WTC11 (cell line): ENCODE measurements at regions not wholly inside any gene's neighbourhood (a gene's known extent, or its start where the extent isn't known, plus 50 kb on each side); places are given as distances from the start of the nearest gene placed in this dataset.
A peak's percentile ranks its signal among the peaks of the same experiment; 100 is the strongest.

Experiments
- ATAC-seq: fragments of 200-7000 bp; cut with Tn5 transposase; 2 replicates; pipeline ENCODE4 v1.10.0; 2021; ENCODE audit warnings: mild to moderate bottlenecking, moderate library complexity
- CTCF ChIA-PET: fragments of 300-600 bp; sonication (Branson Sonifier 250); formaldehyde crosslinking; loops from one replicate; lab custom pipeline; 2021; ENCODE audit warnings: antibody characterized with exemption; lab: Charles Lee
- POLR2A ChIA-PET: fragments of 350-600 bp; sonication (Branson Sonifier 250); formaldehyde crosslinking; loops from one replicate; lab custom pipeline; 2021; ENCODE audit warnings: antibody characterized with exemption; lab: Charles Lee
- DNase-seq: peaks from one replicate; pipeline ENCODE4 v3.0.0; 2021; ENCODE audit warnings: low spot score
- H3K27ac Mint-ChIP-seq: 2 replicates; pipeline ENCODE4 v1.8.0; 2021; ENCODE audit warnings: mixed read lengths
- H3K27me3 Mint-ChIP-seq: 2 replicates; pipeline ENCODE4 v1.8.0; 2021; ENCODE audit warnings: low read depth, mild to moderate bottlenecking, moderate library complexity, mixed read lengths
- H3K36me3 Mint-ChIP-seq: 2 replicates; pipeline ENCODE4 v1.8.0; 2021; ENCODE audit warnings: mixed read lengths
- H3K4me1 Mint-ChIP-seq: 2 replicates; pipeline ENCODE4 v1.8.0; 2022; ENCODE audit warnings: mixed read lengths
- H3K4me3 Mint-ChIP-seq: 2 replicates; pipeline ENCODE4 v1.8.0; 2021; ENCODE audit warnings: mild to moderate bottlenecking, moderate library complexity, mixed read lengths
- H3K9me3 Mint-ChIP-seq: 2 replicates; pipeline ENCODE4 v1.8.0; 2021; ENCODE audit warnings: mixed read lengths
- ARID4B ChIP-seq: sonication (generic); formaldehyde crosslinking; IDR thresholded peaks from 2 replicates; pipeline ENCODE4 v1.8.0; 2023; ENCODE audit warnings: missing genetic modification reagents, mild to moderate bottlenecking, borderline replicate concordance
- ATF6 ChIP-seq: sonication (generic); formaldehyde crosslinking; IDR thresholded peaks from 2 replicates; pipeline ENCODE4 v1.8.1; 2023; ENCODE audit warnings: mild to moderate bottlenecking, missing genetic modification reagents
- CDX4 ChIP-seq: fragments of 250-450 bp; sonication (Bioruptor Pico); IDR thresholded peaks from 2 replicates; pipeline ENCODE4 v1.9.0; 2021; ENCODE audit warnings: moderate library complexity, mild to moderate bottlenecking, inconsistent platforms, borderline replicate concordance
- CTCF ChIP-seq: fragments of 200-600 bp; IDR thresholded peaks from 2 replicates; pipeline ENCODE4 v1.8.0; 2022; ENCODE audit warnings: antibody characterized with exemption
- E2F4 ChIP-seq: sonication (generic); formaldehyde crosslinking; IDR thresholded peaks from 2 replicates; pipeline ENCODE4 v1.8.1; 2022; ENCODE audit warnings: low read depth, mild to moderate bottlenecking, moderate library complexity, missing genetic modification reagents, borderline replicate concordance
- ETV6 ChIP-seq: sonication (generic); formaldehyde crosslinking; IDR thresholded peaks from 2 replicates; pipeline ENCODE4 v1.8.1; 2022; ENCODE audit warnings: mild to moderate bottlenecking, missing genetic modification reagents
- NFE2L1 ChIP-seq: sonication (generic); formaldehyde crosslinking; IDR thresholded peaks from 2 replicates; pipeline ENCODE4 v1.8.1; 2023; ENCODE audit warnings: missing genetic modification reagents
- NR3C1 ChIP-seq: sonication (generic); formaldehyde crosslinking; conservative IDR thresholded peaks from 2 replicates; pipeline ENCODE4 v1.8.1; 2023; ENCODE audit warnings: low read depth, mild to moderate bottlenecking, missing genetic modification reagents
- SMAD3 ChIP-seq: sonication (generic); formaldehyde crosslinking; IDR thresholded peaks from 2 replicates; pipeline ENCODE4 v1.8.0; 2022; ENCODE audit warnings: missing genetic modification reagents, mild to moderate bottlenecking, borderline replicate concordance
- SMAD4 ChIP-seq: sonication (generic); formaldehyde crosslinking; IDR thresholded peaks from 2 replicates; pipeline ENCODE4 v1.8.0; 2022; ENCODE audit warnings: mild to moderate bottlenecking, missing genetic modification reagents
- SP1 ChIP-seq: sonication (generic); formaldehyde crosslinking; conservative IDR thresholded peaks from 2 replicates; pipeline ENCODE4 v1.8.1; 2022; ENCODE audit warnings: missing genetic modification reagents
- USF1 ChIP-seq: sonication (generic); formaldehyde crosslinking; IDR thresholded peaks from 2 replicates; pipeline ENCODE4 v1.8.0; 2022; ENCODE audit warnings: mild to moderate bottlenecking, missing genetic modification reagents
- USF2 ChIP-seq: sonication (generic); formaldehyde crosslinking; IDR thresholded peaks from 2 replicates; pipeline ENCODE4 v1.8.1; 2023; ENCODE audit warnings: mild to moderate bottlenecking, missing genetic modification reagents, moderate library complexity
- ZNF138 ChIP-seq: sonication (generic); formaldehyde crosslinking; conservative IDR thresholded peaks from 2 replicates; pipeline ENCODE4 v1.8.1; 2022; ENCODE audit warnings: mild to moderate bottlenecking, moderate library complexity, missing genetic modification reagents
- ZNF232 ChIP-seq: sonication (generic); formaldehyde crosslinking; IDR thresholded peaks from 2 replicates; pipeline ENCODE4 v1.8.0; 2022; ENCODE audit warnings: mild to moderate bottlenecking, missing genetic modification reagents
- ZNF532 ChIP-seq: fragments of 250-450 bp; sonication (Bioruptor Pico); IDR thresholded peaks from 2 replicates; pipeline ENCODE4 v1.9.0; 2021; ENCODE audit warnings: mild to moderate bottlenecking, borderline replicate concordance

GRCh38 chr3:43872301-43872700, 181.6 kb downstream of the ABHD5 start:
- no peak for TF ChIP-seq CDX4 (CRISPR knock-in tag)
- TF ChIP-seq NFE2L1, result no peak

GRCh38 chr3:43872901-43873300, 182.2 kb downstream of the ABHD5 start:
- Mint-ChIP-seq H3K4me1 (peaks cover 34% of the 10 kb centered on the region), H3K9me3 (peaks cover 9% of the 10 kb centered on the region), H3K4me3 (no peak overlapping the region), H3K27me3 (peaks cover 3% of the 10 kb centered on the region; the same call in 1 of the 2 replicates), H3K36me3 (peaks cover 5% of the 10 kb centered on the region), H3K27ac (no peak overlapping the region)
- POLR2A ChIA-PET, result no interaction called here
- peak; percentile 43; the same call in 1 of the 2 replicates for ATAC-seq
- no peak for DNase-seq
- CTCF ChIA-PET, result interaction anchor here (0.8 to 1.8 kb wide), 3 partner anchors 17 to 241 kb away, joined by 3 to 21 read pairs (median 4); no protein-coding TSS in a partner anchor
- TF ChIP-seq SMAD3, result no peak
- TF ChIP-seq ZNF532 (CRISPR knock-in tag), result no peak
- TF ChIP-seq ARID4B (CRISPR knock-in tag), result no peak
- no peak for TF ChIP-seq SP1
- no peak for TF ChIP-seq USF1 (CRISPR knock-in tag)
- TF ChIP-seq SMAD4 (CRISPR knock-in tag), result no peak
- TF ChIP-seq ATF6 (CRISPR knock-in tag), result no peak
- no peak for TF ChIP-seq E2F4 (CRISPR knock-in tag)
- no peak for TF ChIP-seq CTCF
- no peak for TF ChIP-seq NR3C1
- TF ChIP-seq ETV6 (CRISPR knock-in tag), result no peak
- TF ChIP-seq USF2 (CRISPR knock-in tag), result no peak
- TF ChIP-seq ZNF232 (CRISPR knock-in tag), result no peak
- TF ChIP-seq ZNF138 (CRISPR knock-in tag), result no peak

More at GRCh38 chr3:43872301-43872700, 181.6 kb downstream of the ABHD5 start:
- H3K27ac Mint-ChIP-seq, result no peak overlapping the region
- POLR2A ChIA-PET, result no interaction called here
- no peak for DNase-seq
- H3K4me1 Mint-ChIP-seq, result peaks cover 30% of the 10 kb centered on the region
- peaks cover 5% of the 10 kb centered on the region for H3K36me3 Mint-ChIP-seq
- CTCF ChIA-PET, result interaction anchor here (0.6 to 1.8 kb wide), 4 partner anchors 17 to 242 kb away, joined by 3 to 21 read pairs (median 4); no protein-coding TSS in a partner anchor
- no peak; the same call in 1 of the 2 replicates for ATAC-seq
- peaks cover 3% of the 10 kb centered on the region; the same call in 1 of the 2 replicates for H3K27me3 Mint-ChIP-seq
- no peak overlapping the region for H3K4me3 Mint-ChIP-seq
- peaks cover 9% of the 10 kb centered on the region for H3K9me3 Mint-ChIP-seq
